PFSK-1 (cell line): ENCODE measurements at regions not wholly inside any gene's neighbourhood (a gene's known extent, or its start where the extent isn't known, plus 50 kb on each side); places are given as distances from the start of the nearest gene placed in this dataset.

Experiments used
- TAF1 ChIP-seq: IDR thresholded peaks from 2 replicates; pipeline ENCODE4 v1.6.1; 2012; ENCODE audit warnings: low read length, control low read depth, borderline replicate concordance; ENCODE audit not compliant: insufficient read depth
- TF ChIP-seq, protein P1 (sequence below), 2 experiments: IDR thresholded peaks; 2 replicates each; pipeline versions ENCODE4 v1.6.1 to v1.8.0; 2011 to 2012; ENCODE audit warnings: low read depth in 2 of 2, low read length in 2 of 2, control low read depth in 1 of 2, inconsistent platforms in 1 of 2, mild to moderate bottlenecking in 1 of 2, moderate library complexity in 1 of 2; ENCODE audit not compliant: insufficient read depth in 1 of 2

DNA sequence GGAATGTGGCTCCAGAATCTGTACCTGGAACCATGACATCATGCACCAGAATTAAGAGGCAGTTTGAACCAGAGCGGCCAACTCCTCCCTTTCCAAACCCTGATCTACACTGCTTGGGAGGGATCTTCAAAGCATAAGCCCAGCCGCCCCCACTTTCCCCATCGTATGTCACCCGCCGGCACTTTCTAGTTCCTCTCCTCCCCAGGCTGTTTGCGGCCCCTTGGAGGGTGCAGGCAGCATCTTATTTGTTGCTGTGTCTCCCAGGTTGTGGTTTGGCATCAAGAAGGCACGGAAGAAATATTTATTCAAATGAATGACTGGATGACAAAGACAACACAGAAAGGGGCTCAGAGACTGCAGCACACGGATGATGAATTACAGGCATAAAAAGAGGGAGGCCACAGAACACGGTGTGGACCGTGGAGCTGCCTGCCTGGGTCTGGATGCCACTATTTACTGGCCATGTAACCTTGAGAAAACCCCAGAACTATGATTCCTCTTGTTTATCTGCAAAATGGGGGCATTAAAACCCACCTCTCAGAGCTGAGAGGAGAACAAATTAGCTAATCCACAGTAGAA lies 305.8 kb downstream of the EIPR1 start:
- TF ChIP-seq, protein P1, sequence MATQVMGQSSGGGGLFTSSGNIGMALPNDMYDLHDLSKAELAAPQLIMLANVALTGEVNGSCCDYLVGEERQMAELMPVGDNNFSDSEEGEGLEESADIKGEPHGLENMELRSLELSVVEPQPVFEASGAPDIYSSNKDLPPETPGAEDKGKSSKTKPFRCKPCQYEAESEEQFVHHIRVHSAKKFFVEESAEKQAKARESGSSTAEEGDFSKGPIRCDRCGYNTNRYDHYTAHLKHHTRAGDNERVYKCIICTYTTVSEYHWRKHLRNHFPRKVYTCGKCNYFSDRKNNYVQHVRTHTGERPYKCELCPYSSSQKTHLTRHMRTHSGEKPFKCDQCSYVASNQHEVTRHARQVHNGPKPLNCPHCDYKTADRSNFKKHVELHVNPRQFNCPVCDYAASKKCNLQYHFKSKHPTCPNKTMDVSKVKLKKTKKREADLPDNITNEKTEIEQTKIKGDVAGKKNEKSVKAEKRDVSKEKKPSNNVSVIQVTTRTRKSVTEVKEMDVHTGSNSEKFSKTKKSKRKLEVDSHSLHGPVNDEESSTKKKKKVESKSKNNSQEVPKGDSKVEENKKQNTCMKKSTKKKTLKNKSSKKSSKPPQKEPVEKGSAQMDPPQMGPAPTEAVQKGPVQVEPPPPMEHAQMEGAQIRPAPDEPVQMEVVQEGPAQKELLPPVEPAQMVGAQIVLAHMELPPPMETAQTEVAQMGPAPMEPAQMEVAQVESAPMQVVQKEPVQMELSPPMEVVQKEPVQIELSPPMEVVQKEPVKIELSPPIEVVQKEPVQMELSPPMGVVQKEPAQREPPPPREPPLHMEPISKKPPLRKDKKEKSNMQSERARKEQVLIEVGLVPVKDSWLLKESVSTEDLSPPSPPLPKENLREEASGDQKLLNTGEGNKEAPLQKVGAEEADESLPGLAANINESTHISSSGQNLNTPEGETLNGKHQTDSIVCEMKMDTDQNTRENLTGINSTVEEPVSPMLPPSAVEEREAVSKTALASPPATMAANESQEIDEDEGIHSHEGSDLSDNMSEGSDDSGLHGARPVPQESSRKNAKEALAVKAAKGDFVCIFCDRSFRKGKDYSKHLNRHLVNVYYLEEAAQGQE (IDR thresholded peaks at IDR 0.05; ENCODE audit: insufficient read depth in 1 of 2, low read depth in 2 of 2, low read length in 2 of 2): no peak
- no peak for TF ChIP-seq TAF1
